SK-N-SH treated with all-trans-retinoic acid at 6 μM for 48 hours (cell line): ENCODE measurements at regions not wholly inside any gene's neighbourhood (a gene's known extent, or its start where the extent isn't known, plus 50 kb on each side); places are given as distances from the start of the nearest gene placed in this dataset.

ENCODE experiments used
- BACH2 ChIP-seq: fragments of 250-450 bp; sonication (Bioruptor Pico); IDR thresholded peaks from 2 replicates; pipeline ENCODE4 v1.9.0; 2021; ENCODE audit warnings: mild to moderate bottlenecking, borderline replicate concordance
- CSDC2 ChIP-seq: fragments of 250-450 bp; sonication (Bioruptor Pico); IDR thresholded peaks from 2 replicates; pipeline ENCODE4 v1.5.0; 2020; ENCODE audit warnings: mild to moderate bottlenecking, moderate library complexity
- CSRNP3 ChIP-seq: fragments of 250-450 bp; sonication (Bioruptor Pico); IDR thresholded peaks from 2 replicates; pipeline ENCODE4 v1.5.1; 2021; ENCODE audit warnings: mild to moderate bottlenecking, moderate library complexity
- PATZ1 ChIP-seq: fragments of 250-450 bp; sonication (Bioruptor Pico); IDR thresholded peaks from 2 replicates; pipeline ENCODE4 v1.8.0; 2020; ENCODE audit warnings: mild to moderate bottlenecking, moderate library complexity, borderline replicate concordance
- PPARA ChIP-seq: fragments of 250-450 bp; sonication (Bioruptor Pico); IDR thresholded peaks from 2 replicates; pipeline ENCODE4 v1.5.0; 2020; ENCODE audit warnings: mild to moderate bottlenecking, borderline replicate concordance
- TSHZ2 ChIP-seq: fragments of 250-450 bp; sonication (Bioruptor Pico); IDR thresholded peaks from 2 replicates; pipeline ENCODE4 v1.5.0; 2020; ENCODE audit warnings: mild to moderate bottlenecking, moderate library complexity
- ZC3H10 ChIP-seq: fragments of 250-450 bp; sonication (Bioruptor Pico); IDR thresholded peaks from 2 replicates; pipeline ENCODE4 v1.5.1; 2021; ENCODE audit warnings: mild to moderate bottlenecking, moderate library complexity
- ZFP3 ChIP-seq: fragments of 250-450 bp; sonication (Bioruptor Pico); IDR thresholded peaks from 2 replicates; pipeline ENCODE4 v1.5.0; 2020; ENCODE audit warnings: mild to moderate bottlenecking, moderate library complexity

GRCh38 chr18:45303026-45303425, 312.2 kb upstream of the SLC14A2 start:
- TF ChIP-seq TSHZ2 (CRISPR knock-in tag), result no peak
- TF ChIP-seq ZFP3, result no peak
- no peak for TF ChIP-seq CSDC2 (CRISPR knock-in tag)
- no peak for TF ChIP-seq BACH2 (CRISPR knock-in tag)
- TF ChIP-seq PATZ1, result no peak
- no peak for TF ChIP-seq CSRNP3 (CRISPR knock-in tag)
- TF ChIP-seq PPARA (CRISPR knock-in tag), result no peak
- TF ChIP-seq ZC3H10, result no peak
